Activated naive CD8-positive, alpha-beta T cell treated with anti-CD3 and anti-CD28 coated beads, Interleukin-2, amount 10 ng/mL, durations not matched to agents 7 days and 5 days (primary cell): ENCODE measurements at regions not wholly inside any gene's neighbourhood (a gene's known extent, or its start where the extent isn't known, plus 50 kb on each side); places are given as distances from the start of the nearest gene placed in this dataset.

Experiments used
- ATAC-seq: fragments of 150-1000 bp; cut with Tn5 transposase; one replicate; pipeline ENCODE4 v1.10.0; 2021; ENCODE audit warnings: low read depth, moderate library complexity
- POLR2A ChIA-PET: fragments of 350-600 bp; sonication (Branson Sonifier 250); formaldehyde crosslinking; loops from one replicate; lab custom pipeline; 2021; ENCODE audit warnings: antibody characterized with exemption; lab: Charles Lee
- DNase-seq: peaks from one replicate; pipeline ENCODE4 v3.0.0; 2021
- H3K27ac Mint-ChIP-seq: one replicate; pipeline ENCODE4 v1.8.0; 2022; ENCODE audit warnings: mild to moderate bottlenecking, mixed read lengths
- H3K27me3 Mint-ChIP-seq: one replicate; pipeline ENCODE4 v1.8.0; 2022; ENCODE audit warnings: mild to moderate bottlenecking, moderate library complexity, mixed read lengths
- H3K36me3 Mint-ChIP-seq: one replicate; pipeline ENCODE4 v1.8.0; 2021; ENCODE audit warnings: mild to moderate bottlenecking, mixed read lengths
- H3K4me1 Mint-ChIP-seq: one replicate; pipeline ENCODE4 v1.8.0; 2021; ENCODE audit warnings: mixed read lengths
- H3K4me3 Mint-ChIP-seq: one replicate; pipeline ENCODE4 v1.8.0; 2022; ENCODE audit warnings: mild to moderate bottlenecking, moderate library complexity, mixed read lengths
- H3K9me3 Mint-ChIP-seq: one replicate; pipeline ENCODE4 v1.8.0; 2021; ENCODE audit warnings: mixed read lengths

DNA sequence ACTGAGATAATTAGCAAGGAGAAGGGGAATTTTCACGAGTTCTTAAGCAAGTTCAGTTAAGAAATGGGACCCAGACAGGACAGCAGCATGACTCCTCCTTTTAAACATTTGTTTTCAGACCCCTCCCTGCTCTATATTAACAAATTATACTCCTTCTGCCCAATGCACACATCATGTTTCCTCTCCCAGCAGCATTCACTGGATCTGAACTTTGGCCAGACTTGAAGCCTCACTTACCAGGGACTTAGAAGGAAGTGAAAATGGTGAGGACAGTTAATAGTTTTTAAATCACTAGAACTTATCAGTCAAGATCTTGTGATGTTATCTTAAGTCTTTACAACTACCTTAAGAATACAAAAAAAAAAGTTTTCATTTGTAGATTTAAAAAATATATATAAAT lies 1174.7 kb upstream of the MAP3K7 start:
- H3K27ac Mint-ChIP-seq = no peak overlapping the region
- DNase-seq (no peak), ATAC-seq (no peak)
- H3K4me1 Mint-ChIP-seq = no peaks in the 10 kb centered on the region
- peaks cover 2% of the 10 kb centered on the region for H3K27me3 Mint-ChIP-seq
- H3K4me3 Mint-ChIP-seq = no peak overlapping the region
- no peaks in the 10 kb centered on the region for H3K36me3 Mint-ChIP-seq
- no peaks in the 10 kb centered on the region for H3K9me3 Mint-ChIP-seq
- POLR2A ChIA-PET = no interaction called here

DNA sequence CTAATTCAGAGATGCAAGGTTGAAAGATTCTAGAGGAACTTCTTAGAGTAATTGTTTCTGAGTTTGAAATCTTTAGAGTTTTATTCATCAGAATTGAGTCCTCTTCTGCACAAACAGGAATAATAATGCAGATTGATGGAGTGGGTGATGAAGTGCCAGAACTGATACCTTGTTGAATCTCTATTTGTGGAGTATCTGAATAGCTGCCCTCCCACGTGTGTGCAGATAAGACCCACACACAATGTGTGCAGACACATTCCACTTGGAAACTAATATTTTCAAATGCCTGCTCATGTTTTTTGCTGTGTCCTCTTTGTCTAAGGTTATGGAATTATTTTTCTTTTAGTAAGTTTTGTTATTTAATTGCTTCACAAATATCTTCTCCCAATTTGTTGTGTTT lies 1167.8 kb upstream of the MAP3K7 start:
- Mint-ChIP-seq H3K9me3 (no peaks in the 10 kb centered on the region), H3K27ac (no peak overlapping the region), H3K36me3 (no peaks in the 10 kb centered on the region), H3K27me3 (no peaks in the 10 kb centered on the region), H3K4me1 (no peaks in the 10 kb centered on the region), H3K4me3 (no peak overlapping the region)
- ATAC-seq (no peak), DNase-seq (no peak)
- POLR2A ChIA-PET = no interaction called here

DNA sequence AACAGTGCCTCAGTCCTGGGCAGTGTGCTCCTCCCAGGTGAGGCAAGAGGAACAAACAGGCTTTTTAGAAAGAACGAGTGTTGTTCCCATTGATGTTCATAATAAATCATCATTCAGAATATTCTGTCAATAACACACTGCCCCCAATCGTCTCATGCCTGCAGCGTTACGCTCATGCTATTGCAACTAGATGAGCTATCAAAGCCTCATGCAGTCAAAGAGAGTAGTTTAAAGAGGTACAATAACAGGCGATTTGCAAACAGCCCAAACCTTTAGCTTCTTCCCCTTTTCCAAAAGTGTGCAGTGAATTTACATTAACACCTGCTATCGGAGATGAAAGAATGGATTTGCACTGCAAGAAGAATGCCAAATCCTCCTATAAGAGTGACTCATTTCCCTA lies 1164.7 kb upstream of the MAP3K7 start:
- H3K36me3 Mint-ChIP-seq = no peaks in the 10 kb centered on the region
- ATAC-seq (no peak), DNase-seq (no peak)
- no peaks in the 10 kb centered on the region for H3K4me1 Mint-ChIP-seq
- POLR2A ChIA-PET = no interaction called here
- H3K27ac Mint-ChIP-seq = no peak overlapping the region
- no peaks in the 10 kb centered on the region for H3K27me3 Mint-ChIP-seq
- H3K4me3 Mint-ChIP-seq = no peak overlapping the region
- no peaks in the 10 kb centered on the region for H3K9me3 Mint-ChIP-seq

DNA sequence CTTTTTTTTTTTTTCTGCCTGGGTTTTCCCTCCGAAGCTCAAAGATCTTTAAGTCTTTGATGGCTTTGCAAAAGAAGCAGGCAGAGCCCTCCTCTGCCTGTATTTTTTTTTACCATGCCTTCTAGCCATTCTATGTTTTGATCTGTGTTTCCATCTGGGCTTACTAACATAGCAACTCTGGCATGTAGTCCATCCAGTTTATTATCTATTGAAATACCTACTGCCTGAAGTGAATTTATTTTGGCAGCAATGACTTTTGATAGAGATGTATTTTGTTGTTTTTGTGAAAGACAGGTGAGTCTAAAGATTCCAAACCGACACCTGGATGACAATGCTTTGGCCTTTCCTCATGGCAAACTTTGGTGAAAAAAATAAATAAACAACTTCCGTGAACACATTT lies 1157.7 kb upstream of the MAP3K7 start:
- no peaks in the 10 kb centered on the region for H3K27me3 Mint-ChIP-seq
- no peaks in the 10 kb centered on the region for H3K36me3 Mint-ChIP-seq
- no peak for DNase-seq
- H3K27ac Mint-ChIP-seq = no peak overlapping the region
- ATAC-seq = no peak
- H3K4me1 Mint-ChIP-seq = no peaks in the 10 kb centered on the region
- H3K4me3 Mint-ChIP-seq = no peak overlapping the region
- H3K9me3 Mint-ChIP-seq = no peaks in the 10 kb centered on the region
- POLR2A ChIA-PET = no interaction called here

DNA sequence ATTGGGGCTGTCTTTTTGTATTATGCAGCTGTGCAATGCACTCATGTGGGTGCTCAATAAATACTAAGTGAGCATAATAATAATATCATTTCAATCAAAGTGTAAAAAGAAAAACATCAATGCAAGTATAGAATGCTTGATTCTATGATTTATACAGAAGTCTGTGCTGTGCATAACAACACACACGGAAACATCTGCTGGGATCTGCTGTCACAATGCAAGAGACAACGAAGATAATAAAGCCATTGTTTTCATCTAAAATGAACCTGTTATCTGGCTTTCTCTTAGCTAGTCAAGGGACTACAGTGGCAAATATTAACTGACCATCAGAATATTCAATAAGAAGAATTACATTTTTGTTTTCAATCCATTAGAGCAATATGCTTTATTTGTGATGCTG lies 1156.9 kb upstream of the MAP3K7 start:
- no peak for DNase-seq
- H3K4me1 Mint-ChIP-seq = no peaks in the 10 kb centered on the region
- H3K27me3 Mint-ChIP-seq = no peaks in the 10 kb centered on the region
- no peaks in the 10 kb centered on the region for H3K9me3 Mint-ChIP-seq
- POLR2A ChIA-PET = no interaction called here
- H3K27ac Mint-ChIP-seq = no peak overlapping the region
- no peak overlapping the region for H3K4me3 Mint-ChIP-seq
- H3K36me3 Mint-ChIP-seq = no peaks in the 10 kb centered on the region
- ATAC-seq = no peak

DNA sequence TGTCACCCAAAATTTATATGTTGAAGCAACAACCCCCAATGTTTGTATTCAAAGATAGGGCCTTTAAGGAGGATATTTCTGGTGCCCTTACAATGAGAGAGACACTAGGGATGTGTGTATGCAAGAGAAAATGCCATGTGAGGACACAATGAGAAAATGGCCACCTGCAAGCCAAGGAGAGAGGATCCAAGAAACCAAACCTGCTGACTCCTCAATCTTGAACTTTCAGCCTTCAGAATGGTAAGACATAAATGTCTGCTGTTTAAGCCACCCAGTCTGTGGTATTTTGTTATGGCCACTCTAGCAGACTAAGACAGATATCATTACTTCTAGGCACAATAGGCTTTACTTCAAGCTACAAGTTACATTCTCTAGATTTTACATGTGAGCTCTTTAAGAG lies 1145.1 kb upstream of the MAP3K7 start:
- ATAC-seq (no peak), DNase-seq (no peak)
- no peaks in the 10 kb centered on the region for H3K36me3 Mint-ChIP-seq
- H3K9me3 Mint-ChIP-seq = no peaks in the 10 kb centered on the region
- no peaks in the 10 kb centered on the region for H3K27me3 Mint-ChIP-seq
- no peak overlapping the region for H3K4me3 Mint-ChIP-seq
- POLR2A ChIA-PET = no interaction called here
- no peak overlapping the region for H3K27ac Mint-ChIP-seq
- no peaks in the 10 kb centered on the region for H3K4me1 Mint-ChIP-seq

DNA sequence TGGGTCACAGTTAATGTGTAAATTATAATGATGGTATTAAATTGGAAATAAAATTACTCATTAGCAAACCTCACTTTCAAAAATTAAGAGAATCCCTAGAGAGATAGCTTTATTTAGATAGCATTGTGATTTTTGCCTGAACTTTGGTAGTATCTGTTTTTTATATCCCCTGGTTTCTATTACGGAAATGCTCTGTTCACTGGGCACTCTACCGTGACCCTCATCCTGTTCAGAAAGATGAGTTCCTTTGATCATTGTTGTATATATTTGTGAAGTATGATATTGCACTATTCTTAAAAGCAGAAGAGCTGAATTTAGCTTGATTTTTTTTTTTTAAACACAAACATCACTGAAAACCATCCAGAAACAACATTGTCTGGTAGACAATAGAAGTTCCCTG lies 1143.8 kb upstream of the MAP3K7 start:
- Mint-ChIP-seq H3K4me3 (no peak overlapping the region), H3K4me1 (no peaks in the 10 kb centered on the region)

DNA sequence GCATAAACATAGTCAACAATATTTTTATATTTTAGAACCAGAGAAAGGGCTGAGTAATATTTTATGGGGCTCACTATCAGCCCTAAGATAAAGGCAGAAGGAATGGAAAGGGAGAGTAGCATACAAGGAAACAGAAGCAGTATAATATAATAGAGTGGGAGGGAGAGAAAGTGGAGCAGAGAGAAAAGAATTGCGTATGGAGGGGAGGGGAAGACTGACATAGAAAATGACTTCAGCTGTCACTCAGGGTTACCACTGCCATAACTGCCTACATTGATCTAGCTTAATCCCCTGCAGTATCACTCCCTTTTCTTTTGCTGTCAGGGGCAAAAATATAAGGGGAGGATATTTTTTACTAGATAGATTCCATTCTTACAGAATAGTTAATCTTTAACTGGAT lies 1133.5 kb upstream of the MAP3K7 start:
- H3K27me3 Mint-ChIP-seq = no peaks in the 10 kb centered on the region
- DNase-seq (no peak), ATAC-seq (no peak)
- no peaks in the 10 kb centered on the region for H3K9me3 Mint-ChIP-seq
- no peaks in the 10 kb centered on the region for H3K36me3 Mint-ChIP-seq
- H3K4me3 Mint-ChIP-seq = no peak overlapping the region
- no peaks in the 10 kb centered on the region for H3K4me1 Mint-ChIP-seq
- no peak overlapping the region for H3K27ac Mint-ChIP-seq
- POLR2A ChIA-PET = no interaction called here

More for the DNA sequence above, 1143.8 kb upstream of the MAP3K7 start:
- Mint-ChIP-seq H3K27ac (no peak overlapping the region), H3K27me3 (no peaks in the 10 kb centered on the region), H3K9me3 (peaks cover 2% of the 10 kb centered on the region), H3K36me3 (no peaks in the 10 kb centered on the region)
- DNase-seq (no peak), ATAC-seq (no peak)
- POLR2A ChIA-PET = no interaction called here

DNA sequence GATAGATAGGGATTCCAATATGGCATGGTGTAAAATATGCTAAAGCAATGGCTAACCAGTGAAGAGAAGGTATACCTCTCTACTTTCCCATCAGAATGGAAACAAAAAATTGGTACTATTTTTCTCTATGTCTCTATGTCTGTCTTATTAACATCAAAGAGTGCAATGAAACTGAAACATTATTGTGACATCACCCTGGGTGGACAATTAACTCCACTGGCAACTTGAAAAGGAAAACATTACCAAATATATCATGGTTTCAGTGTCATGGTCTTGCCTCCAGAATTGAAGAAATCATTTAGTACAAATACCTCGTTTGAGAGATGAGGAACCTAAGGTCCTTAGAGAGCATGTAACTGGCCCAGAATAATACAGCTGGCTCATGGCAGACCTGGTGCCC lies 1132.5 kb upstream of the MAP3K7 start:
- Mint-ChIP-seq H3K4me1 (no peaks in the 10 kb centered on the region), H3K4me3 (no peak overlapping the region), H3K27me3 (no peaks in the 10 kb centered on the region), H3K27ac (no peak overlapping the region), H3K36me3 (no peaks in the 10 kb centered on the region), H3K9me3 (no peaks in the 10 kb centered on the region)
- no peak for DNase-seq
- no peak for ATAC-seq
- POLR2A ChIA-PET = no interaction called here

DNA sequence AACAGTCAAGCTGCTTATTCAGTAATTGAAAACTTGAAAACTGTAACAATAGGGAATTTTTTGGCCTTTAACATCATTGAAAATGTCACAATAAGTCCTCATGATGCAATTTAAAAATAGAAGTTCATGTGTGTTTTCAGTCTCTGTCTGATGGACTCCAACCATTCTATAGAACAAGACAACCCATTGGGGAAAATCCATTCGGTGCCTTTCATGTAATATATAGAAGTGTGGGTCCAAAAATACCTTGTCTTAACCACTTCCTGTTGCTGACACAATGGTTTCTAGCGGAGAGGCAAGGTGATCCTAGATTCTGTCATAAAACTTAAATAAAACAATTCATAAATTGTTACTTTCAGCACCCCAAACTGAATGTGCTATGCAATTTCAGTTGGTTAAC lies 1131.3 kb upstream of the MAP3K7 start:
- DNase-seq (no peak), ATAC-seq (no peak)
- Mint-ChIP-seq H3K4me1 (no peaks in the 10 kb centered on the region), H3K36me3 (no peaks in the 10 kb centered on the region), H3K4me3 (no peak overlapping the region), H3K27me3 (no peaks in the 10 kb centered on the region), H3K27ac (no peak overlapping the region), H3K9me3 (no peaks in the 10 kb centered on the region)
- POLR2A ChIA-PET = no interaction called here

DNA sequence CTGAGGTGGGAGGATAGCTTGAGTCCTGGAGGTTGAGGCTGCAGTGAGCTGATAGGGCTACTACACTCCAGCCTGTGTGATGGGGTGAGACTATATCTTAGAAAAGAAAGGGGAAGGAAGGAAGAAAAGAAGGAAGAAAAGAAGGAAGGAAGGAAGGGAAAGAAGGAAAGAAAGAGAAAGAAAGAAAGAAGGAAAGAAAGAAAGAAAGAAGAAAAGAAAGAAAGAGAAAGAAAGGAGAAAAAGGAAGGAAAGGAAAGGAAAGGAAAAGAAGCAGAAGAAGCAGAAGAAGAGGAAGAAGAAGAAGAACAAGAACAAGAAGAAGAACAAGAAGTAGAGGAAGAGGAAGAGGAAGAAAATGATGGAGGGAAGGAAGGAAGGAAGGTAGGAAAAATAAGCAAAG lies 1130.2 kb upstream of the MAP3K7 start:
- no peaks in the 10 kb centered on the region for H3K27me3 Mint-ChIP-seq
- H3K4me1 Mint-ChIP-seq = no peaks in the 10 kb centered on the region
- no peaks in the 10 kb centered on the region for H3K9me3 Mint-ChIP-seq
- H3K27ac Mint-ChIP-seq = no peak overlapping the region
- H3K36me3 Mint-ChIP-seq = no peaks in the 10 kb centered on the region
- POLR2A ChIA-PET = no interaction called here
- no peak for DNase-seq
- ATAC-seq = no peak
- H3K4me3 Mint-ChIP-seq = no peak overlapping the region

DNA sequence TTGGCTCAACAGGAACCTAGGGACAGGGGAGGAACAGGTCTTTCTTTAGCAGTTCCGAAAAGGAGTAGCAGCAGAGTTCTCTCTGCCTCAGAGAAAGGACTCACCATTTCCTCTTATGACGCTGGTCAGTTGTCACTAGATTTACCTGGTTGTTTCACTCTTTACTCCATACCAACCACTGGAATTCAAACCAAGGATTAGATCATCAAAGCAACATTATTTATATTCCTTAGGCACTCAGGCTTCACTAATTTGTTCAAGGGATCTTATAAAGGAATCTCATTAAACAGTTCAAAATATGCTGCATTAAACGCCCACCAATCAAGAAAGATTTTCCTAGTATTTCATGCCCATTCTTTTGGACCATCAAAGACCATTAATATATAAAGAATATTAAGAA lies 1129.5 kb upstream of the MAP3K7 start:
- POLR2A ChIA-PET = no interaction called here
- H3K4me1 Mint-ChIP-seq = no peaks in the 10 kb centered on the region
- DNase-seq = no peak
- H3K36me3 Mint-ChIP-seq = no peaks in the 10 kb centered on the region
- no peaks in the 10 kb centered on the region for H3K27me3 Mint-ChIP-seq
- no peak overlapping the region for H3K4me3 Mint-ChIP-seq
- no peak for ATAC-seq
- H3K27ac Mint-ChIP-seq = no peak overlapping the region
- H3K9me3 Mint-ChIP-seq = no peaks in the 10 kb centered on the region

DNA sequence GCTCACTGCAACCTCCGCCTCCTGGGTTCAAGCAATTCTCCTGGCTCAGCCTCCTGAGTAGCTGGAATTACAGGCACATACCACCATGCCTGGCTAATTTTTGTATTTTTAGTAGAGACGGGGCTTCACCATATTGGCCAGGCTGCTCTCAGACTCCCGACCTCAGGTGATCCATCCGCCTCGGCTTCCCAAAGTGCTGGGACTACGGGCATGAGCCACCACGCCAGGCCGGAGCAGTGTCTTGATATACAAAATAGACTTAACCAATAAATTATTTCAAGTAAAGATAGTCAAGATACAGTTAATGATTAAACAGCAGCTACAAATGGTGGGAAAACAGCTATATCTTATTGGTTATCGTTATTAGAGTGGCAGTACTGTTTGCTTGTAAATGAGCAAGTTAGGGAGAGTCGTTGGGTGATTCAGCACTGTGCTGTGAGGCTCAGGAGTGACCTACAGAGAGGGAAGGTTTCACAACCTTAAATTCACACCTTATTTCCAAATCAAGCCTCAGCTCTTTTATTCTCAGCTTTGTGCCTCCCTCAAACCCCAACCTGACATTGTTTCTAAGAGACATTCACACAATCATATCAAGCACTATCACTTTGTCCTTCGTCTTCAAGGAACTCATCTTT lies 1128.4 kb upstream of the MAP3K7 start:
- no peak overlapping the region for H3K4me3 Mint-ChIP-seq
- ATAC-seq (no peak), DNase-seq (no peak)
- H3K36me3 Mint-ChIP-seq = no peaks in the 10 kb centered on the region
- POLR2A ChIA-PET = no interaction called here
- H3K27me3 Mint-ChIP-seq = no peaks in the 10 kb centered on the region
- H3K27ac Mint-ChIP-seq = no peak overlapping the region
- H3K9me3 Mint-ChIP-seq = no peaks in the 10 kb centered on the region
- H3K4me1 Mint-ChIP-seq = no peaks in the 10 kb centered on the region

DNA sequence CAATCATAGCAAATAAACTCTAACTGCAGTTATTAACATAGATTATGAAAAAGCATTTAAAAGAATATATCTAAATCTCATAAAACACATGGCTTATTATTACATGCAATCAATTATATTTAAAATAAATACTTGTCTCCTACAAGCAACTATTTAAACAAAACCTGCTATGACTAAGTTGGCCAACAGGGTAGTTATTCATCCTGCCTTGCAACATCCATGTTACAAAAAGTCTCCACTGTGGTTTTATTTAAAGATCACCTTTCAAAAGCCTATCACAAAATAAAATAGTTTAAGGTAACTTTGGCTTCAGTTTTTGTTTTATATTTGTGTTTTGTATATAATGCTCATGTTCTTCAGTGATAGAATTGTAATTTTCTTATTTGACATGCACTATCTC lies 1127.0 kb upstream of the MAP3K7 start:
- DNase-seq (no peak), ATAC-seq (no peak)
- H3K9me3 Mint-ChIP-seq = no peaks in the 10 kb centered on the region
- H3K4me1 Mint-ChIP-seq = no peaks in the 10 kb centered on the region
- no peak overlapping the region for H3K4me3 Mint-ChIP-seq
- H3K27ac Mint-ChIP-seq = no peak overlapping the region
- no peaks in the 10 kb centered on the region for H3K27me3 Mint-ChIP-seq
- no peaks in the 10 kb centered on the region for H3K36me3 Mint-ChIP-seq
- POLR2A ChIA-PET = no interaction called here

DNA sequence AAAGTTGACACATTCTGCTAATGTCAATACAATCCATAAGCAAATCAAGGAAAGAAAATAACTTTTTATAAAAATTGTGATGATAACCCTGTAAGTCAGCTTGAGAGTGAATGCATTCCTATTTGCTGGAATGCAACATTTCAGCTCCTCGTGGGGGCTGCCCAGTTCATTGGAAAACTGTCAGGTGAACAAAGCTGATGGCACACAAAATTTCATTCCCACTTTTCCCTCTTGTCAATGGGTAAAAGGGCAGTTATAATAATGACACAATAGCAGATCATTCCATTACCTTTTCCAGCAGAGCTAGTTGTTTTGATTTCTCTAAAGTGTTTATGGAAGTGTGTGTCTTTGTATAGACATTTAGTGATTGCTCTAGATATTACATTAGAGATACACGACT lies 1124.6 kb upstream of the MAP3K7 start:
- ATAC-seq = no peak
- Mint-ChIP-seq H3K4me3 (no peak overlapping the region), H3K4me1 (no peaks in the 10 kb centered on the region), H3K36me3 (no peaks in the 10 kb centered on the region), H3K9me3 (no peaks in the 10 kb centered on the region), H3K27ac (no peak overlapping the region), H3K27me3 (no peaks in the 10 kb centered on the region)
- POLR2A ChIA-PET = no interaction called here
- no peak for DNase-seq
